GM11168 (cell line): ENCODE measurements at regions not wholly inside any gene's neighbourhood (a gene's known extent, or its start where the extent isn't known, plus 50 kb on each side); places are given as distances from the start of the nearest gene placed in this dataset.
"Not testable (repeated sequence)": the region's sequence is repeated elsewhere in the genome, so short reads cannot be mapped to it uniquely, and the experiment has no call there.

ENCODE experiments used
- in situ Hi-C: fragments of 300-500 bp; cut with MboI; formaldehyde crosslinking; loops from one replicate; pipeline ENCODE4 v1.12.0; 2022; ENCODE audit warnings: low sequenced_read_pairs; ENCODE audit not compliant: unreplicated experiment

DNA sequence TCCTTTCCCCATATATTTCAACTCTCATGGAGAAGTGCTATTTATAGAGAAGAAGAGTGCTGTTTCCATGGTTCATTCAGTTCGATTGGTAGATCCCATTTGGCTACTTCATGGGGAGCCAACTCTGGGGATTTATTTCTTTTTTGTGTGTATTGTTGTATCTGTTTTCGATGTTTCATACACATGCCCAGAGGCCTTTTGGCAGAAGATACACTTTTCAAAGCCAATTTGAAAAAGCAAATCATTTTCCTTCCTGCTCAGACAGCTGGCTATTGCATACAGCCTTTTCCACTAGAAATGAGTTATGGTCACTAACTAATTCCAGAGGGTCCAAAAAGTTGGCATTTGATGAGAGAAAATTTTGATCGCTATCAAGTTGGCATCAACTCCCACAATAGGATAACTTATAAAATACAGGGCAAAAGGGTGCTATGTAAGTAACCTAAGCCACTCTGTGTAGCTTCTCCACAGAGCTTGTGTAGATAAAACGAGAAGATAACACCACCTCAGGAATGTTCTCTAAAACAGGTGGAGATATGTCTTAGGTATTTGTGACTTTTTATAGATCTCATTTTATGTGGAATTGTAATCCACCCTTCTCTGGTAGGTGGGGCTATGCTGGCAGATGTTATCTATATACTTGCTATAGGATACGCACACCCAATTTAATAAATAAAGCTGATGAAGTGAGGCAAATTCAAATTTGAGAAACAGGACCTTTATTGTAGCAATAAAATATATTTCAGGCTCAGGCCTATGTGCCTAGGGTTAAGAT, 798.5 kb downstream of the SATB2 start:
- in situ Hi-C loops: no loop called here

DNA sequence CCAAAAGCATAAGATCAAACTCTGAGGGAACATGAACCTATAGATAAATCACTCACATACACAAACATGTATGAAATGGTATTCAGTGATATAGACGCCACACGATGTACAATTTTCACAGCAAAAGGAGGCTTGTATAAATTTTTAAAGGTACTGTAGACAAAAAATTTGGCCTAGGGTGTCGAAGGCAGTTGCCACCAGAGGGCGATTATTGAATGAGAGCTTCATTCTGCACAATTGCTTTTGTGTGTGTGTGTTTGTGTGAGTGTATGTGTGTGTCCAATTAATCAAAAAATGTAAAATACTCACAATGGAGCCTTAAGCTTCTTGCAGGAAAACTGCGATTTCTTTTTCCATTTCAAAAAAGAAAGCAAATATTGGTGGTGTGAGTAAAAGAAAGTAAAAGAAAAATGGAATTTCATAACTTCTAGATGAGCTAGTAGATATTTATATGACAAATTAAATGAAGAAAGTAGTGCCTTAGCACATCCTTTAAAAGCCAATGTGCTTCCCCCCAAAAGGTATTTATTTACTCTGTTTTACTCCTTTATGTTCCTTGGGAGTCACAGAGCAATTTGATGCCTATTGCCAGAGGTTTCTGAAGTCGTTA, 800.1 kb downstream of the SATB2 start:
- in situ Hi-C loops: no loop called here

DNA sequence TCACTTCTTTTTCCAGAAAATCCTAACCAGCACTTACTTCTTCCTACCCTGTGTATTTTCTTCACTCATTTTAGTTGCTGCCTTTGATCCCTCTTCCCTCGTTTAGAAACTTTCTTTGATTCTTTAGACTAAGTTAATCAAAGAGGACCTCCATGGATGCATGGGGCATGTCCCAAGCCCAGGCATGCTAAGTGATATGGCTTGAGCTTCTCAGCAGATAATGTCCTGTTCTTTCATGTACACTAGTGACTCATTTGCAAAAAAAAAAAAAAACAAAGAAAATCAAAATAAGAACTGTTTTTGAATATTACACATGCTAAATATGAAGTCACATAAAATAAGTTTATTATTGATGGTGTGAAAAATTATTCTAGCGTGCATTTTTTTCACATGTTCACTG, 800.9 kb downstream of the SATB2 start:
- in situ Hi-C loops: no loop called here

DNA sequence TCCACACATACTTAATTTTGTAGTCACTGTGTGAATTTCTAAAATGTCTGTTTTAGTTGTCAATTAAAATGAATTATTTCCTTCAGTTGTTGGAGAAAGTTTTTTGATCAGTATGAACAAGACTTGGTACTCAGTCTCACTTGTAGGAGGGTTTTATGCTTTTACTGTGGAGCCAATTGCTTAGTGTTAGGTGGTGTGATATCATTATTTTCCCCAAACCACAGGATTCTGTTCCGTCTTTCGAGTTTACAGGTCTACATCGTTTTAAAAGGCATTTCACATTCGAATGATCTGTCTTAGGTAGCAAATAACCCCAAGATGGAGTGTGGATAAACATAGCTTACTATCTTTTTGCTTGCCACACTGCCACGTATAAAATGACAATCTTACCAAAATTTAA, 803.1 kb downstream of the SATB2 start:
- in situ Hi-C loops: no loop called here

DNA sequence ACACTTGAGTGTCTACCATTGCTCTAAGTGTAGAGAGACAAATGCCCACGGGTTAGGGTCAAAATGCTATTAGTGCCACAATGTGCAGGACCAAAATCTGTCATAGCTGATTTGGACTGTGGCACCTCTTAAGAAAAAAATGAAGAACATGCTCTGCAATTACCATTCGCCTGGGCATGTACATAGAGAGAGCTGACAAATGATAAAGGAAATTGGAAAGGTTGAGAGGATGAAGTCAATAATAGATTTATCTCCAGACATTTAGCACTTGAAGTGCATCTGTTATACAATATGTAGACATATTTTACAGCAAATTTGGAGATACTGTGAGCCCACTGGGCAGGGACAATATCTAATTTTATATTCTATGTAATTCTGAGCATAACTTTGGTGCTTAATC, 804.4 kb downstream of the SATB2 start:
- in situ Hi-C loops: no loop called here

- in situ Hi-C loops: no loop called here
These were observed 805.3 kb downstream of the SATB2 start for GRCh38 chr2:198652461-198652860.

DNA sequence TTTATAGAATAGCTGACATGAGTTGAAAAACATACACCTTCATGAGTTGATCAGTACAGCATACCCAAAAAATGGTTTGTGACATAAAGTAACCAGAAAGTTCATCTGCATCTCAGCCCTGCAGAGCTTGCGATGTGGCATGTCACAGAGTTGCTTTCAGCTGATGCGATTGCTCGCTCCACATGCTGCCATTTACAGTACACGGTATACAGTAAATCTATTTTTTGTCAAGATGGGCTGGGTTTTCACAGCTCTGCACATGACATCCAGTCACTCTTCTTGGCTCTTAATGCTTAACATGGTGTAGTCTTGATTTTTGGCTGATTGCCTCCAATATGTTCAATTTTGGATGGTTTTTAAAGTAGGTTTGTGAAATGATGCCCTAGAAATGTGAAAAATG, 811.9 kb downstream of the SATB2 start:
- in situ Hi-C loops: loop anchor here (25.0 kb wide), 1 partner anchor 334 kb away; no protein-coding TSS in a partner anchor

DNA sequence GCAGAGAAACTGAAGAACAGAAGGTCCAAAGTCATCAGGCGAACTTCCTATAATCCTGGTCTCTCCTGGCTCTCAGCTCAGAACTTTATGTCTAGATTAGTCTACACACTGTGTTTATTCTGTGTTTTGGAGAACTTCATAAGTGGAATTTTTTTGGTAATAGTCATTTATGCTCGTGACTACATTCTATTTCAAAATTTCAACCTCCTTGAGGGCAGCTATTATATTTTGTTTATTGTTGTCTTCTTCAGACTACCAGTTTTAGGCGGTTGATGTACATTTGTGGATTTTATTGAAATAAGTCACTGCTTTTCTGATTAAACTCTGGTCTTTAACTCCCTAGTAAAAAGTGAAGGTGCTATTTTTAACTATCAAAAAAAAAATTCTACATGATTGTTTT, 816.6 kb downstream of the SATB2 start:
- in situ Hi-C loops: loop anchor here (25.0 kb wide), 1 partner anchor 329 kb away; no protein-coding TSS in a partner anchor

DNA sequence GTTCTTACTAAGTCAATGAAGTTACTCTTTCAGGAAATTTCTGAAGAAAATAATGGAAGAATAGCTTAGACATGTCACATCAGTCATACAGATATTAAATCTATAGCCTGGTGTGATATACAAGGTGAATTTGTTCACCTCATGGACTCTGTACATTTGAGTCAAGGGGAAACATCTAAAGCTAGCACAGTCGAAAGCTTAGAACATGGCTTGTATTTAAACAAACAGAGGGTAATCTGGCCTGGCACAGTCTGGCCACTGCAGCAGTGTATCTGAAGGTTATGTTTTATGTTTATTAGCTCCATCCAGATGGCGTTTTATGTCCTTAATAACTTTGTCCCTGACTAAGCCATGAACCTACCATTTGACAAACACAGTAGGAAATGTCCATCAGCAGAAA, 817.3 kb downstream of the SATB2 start:
- in situ Hi-C loops: loop anchor here (25.0 kb wide), 1 partner anchor 328 kb away; no protein-coding TSS in a partner anchor

GRCh38 chr2:198639580-198639979, 818.2 kb downstream of the SATB2 start:
- in situ Hi-C loops: loop anchor here (25.0 kb wide), 1 partner anchor 327 kb away; no protein-coding TSS in a partner anchor

GRCh38 chr2:198638577-198638976, 819.2 kb downstream of the SATB2 start:
- in situ Hi-C loops: loop anchor here (25.0 kb wide), 1 partner anchor 326 kb away; no protein-coding TSS in a partner anchor

- in situ Hi-C loops: loop anchor here (25.0 kb wide), 1 partner anchor 318 kb away; no protein-coding TSS in a partner anchor
These were observed 826.0 kb downstream of the PLCL1 start for GRCh38 chr2:198630384-198630783.

DNA sequence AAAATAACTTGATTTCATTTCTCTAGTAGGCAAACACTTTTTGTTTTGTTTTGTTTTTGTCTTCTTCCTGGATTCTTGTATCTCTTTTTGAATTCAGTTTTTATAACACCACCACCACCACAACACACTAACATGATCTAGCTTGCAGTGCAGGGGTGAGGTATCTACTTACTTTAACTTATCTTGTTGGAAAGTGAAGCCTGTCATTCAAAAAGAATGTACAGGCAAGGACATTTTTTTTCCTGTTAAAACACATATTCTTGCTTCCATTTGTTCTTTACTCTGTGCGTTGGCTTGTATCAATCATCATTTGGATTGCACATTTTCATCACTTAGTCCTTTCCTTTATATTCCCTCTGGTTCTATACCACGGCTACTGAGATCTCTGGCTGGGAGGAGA, 824.2 kb downstream of the PLCL1 start:
- in situ Hi-C loops: loop anchor here (25.0 kb wide), 1 partner anchor 316 kb away; no protein-coding TSS in a partner anchor

GRCh38 chr2:198622986-198623730, 818.8 kb downstream of the PLCL1 start:
- in situ Hi-C loops: no loop called here

DNA sequence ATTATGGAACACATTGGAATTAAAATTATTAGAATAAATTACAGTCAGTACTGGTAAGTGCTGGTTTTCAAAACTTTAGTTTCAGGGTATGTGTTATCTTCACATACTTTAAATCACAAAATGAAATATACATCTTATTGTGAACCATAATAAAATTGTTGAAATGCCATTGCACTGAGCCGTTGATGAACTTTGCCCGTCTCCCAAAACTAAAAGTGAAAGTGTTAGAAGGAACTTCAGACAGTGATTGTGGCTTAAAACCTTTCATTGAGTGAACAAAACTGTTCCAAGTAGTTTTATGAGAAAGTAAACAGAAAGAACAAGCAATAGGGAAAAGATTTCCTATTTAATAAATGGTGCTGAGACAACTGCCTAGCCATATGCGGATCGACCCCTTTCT, 811.6 kb downstream of the PLCL1 start:
- in situ Hi-C loops: no loop called here

DNA sequence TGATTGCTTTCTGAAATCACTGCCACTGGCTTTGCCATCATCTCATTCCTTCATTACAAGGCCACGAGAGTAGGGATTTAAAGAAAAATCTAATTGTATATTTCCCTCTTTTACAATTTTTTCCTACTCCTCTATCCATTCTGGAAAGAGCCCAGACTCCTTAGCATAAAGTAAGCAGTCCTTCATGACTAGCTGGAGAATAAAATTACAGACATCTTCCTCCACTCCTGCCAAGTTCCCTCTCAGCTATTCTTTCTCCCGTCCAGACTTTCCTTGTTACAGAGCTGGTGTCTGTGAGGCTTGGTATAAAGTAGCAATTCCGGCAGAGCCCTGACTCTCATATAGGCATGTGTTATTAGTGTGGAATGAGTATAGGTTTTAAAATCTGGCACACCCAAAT, 806.8 kb downstream of the PLCL1 start:
- in situ Hi-C loops: no loop called here

- in situ Hi-C loops: no loop called here
These were observed 800.2 kb downstream of the PLCL1 start for GRCh38 chr2:198604599-198604998.

- in situ Hi-C loops: not testable (repeated sequence)
These were observed 798.6 kb downstream of the PLCL1 start for GRCh38 chr2:198602986-198603385.

DNA sequence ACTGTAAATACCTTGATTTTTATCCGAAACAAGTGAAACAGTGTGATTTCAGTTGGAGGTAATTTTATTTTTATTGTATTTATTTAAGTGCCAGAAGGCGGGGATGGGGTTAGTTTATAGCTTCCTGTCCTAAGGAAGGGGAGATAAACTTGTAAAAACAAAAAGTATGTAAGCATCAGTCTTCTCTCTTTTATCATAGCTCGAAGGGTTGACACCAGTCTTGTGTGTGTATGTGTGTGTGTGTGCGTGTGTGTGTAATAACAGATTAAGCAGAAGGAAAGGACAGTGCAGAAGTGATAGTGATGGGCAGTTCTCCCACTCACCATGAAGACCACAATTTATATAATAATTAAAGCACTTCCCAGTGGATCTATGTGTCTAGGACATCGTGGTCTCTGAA, 793.3 kb downstream of the PLCL1 start:
- in situ Hi-C loops: no loop called here

GRCh38 chr2:198596985-198597384, 792.6 kb downstream of the PLCL1 start:
- in situ Hi-C loops: no loop called here

- in situ Hi-C loops: no loop called here
These were observed 791.3 kb downstream of the PLCL1 start for GRCh38 chr2:198595721-198596120.
